Amniotic epithelial cell (primary cell): ENCODE measurements at regions not wholly inside any gene's neighbourhood (a gene's known extent, or its start where the extent isn't known, plus 50 kb on each side); places are given as distances from the start of the nearest gene placed in this dataset.

Experiments
- DNase-seq: peaks from one replicate; pipeline ENCODE4 v3.0.0-alpha.2; 2010; ENCODE audit warnings: low read depth

DNA sequence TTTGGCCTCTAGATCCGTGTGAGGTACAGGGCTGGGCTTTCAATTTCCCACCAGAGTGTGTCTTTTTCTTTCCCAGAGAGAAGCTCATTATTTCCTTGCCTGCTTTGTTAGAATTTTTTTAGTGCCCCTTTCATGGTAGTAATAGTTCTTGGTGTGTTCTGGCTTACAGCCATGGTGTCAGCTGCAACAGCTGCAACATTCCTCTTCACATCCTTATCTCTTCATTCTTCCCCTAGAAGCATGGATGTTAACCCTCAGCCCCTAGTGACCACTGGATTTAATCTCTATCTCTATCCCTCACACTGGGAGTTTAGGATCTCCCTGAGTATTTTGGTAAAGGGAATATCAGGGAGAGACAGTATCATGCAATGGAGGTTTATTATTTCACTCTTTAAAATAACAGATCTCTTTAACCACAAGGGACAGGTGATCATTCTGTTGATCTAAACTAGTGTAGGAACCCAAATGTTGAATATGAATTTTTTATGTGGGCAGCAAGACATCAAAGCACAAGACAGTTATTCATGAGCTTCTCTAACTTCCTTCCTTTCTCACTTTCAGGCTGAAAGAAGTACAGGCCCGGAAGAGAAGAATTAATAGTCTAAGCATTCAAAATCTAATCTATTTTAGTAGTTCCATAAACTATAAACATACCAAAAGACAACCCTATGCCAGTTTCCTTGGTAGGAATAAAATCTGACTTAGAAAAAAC is 160.2 kb downstream of the FAM170A start:
- peak; percentile 1 for DNase-seq

DNA sequence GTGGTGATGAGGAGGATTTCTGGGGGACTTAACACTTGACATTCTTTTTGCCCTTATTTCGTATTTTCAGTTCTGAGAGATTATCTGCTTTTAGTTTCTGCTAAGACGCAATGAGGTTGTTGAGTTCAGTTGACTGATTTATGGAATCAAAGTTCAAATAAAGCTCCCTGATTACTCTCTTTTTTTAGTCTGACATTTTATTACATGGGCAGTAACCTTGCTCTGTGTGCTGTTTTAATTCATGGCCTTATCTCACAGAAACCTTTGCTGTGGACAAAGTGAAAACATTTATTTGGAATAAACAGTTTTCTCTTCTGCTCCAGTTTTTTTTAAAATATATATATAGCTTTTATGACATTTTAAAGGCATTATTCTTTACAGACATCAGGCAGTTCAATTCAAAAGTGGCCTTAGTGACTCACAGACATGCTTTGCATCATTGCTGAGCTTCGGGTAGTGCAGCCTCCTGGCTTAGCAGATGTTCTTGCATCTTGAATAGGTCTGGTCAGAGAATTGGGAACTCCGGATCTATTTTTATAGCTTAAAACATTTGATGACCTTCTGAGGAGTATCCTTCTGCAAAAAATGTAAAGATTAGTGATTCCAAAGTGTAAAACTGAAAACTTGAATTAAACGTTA is 162.9 kb downstream of the FAM170A start:
- DNase-seq = no peak

- DNase-seq = peak; percentile 64
These were observed 166.4 kb downstream of the FAM170A start for GRCh38 chr5:119795768-119796167.

GRCh38 chr5:119801570-119801969 is 172.2 kb downstream of the FAM170A start:
- no peak for DNase-seq

DNA sequence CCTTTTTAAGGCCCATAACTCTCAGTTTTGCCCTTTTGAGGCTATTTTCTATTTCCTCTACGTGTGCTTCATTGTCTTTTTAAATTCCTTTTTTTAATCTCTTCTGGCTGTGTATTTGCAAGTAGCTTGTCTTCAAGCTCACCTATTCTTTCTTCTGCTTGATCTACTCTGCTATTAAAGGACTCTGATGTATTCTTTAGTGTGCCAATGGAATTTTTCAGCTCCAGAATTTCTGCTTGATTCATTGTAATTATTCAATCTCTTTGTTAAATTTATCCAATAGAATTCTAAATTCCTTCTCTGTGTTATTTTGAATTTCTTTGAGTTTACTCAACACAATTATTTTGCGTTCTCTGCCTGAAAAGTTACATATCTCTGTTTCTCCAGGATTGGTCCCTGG is 178.7 kb downstream of the FAM170A start:
- no peak for DNase-seq

DNA sequence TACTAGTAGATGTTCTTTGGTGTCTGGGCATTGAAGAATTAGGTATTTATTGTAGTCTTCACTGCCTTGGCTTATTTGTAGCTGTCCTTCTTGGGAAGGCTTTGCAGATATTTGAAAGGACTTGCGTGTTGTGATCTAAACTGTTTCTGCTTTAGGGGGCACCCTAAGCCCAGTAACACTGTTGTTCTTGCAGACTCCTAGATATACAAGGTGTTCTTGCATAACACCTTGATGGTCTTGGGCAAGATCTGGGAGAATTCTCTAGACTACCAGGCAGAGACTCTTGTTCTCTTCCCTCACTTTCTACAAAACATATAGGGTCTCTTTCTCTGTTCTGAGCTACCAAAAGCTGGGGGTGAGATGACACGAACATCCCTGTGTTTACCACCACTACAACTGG is 179.1 kb downstream of the FAM170A start:
- DNase-seq = peak; percentile 14

- no peak for DNase-seq
These were observed 180.9 kb downstream of the FAM170A start for GRCh38 chr5:119810217-119810616.

- no peak for DNase-seq
These were observed 182.1 kb downstream of the FAM170A start for GRCh38 chr5:119811458-119811857.

GRCh38 chr5:119814655-119815054 is 185.3 kb downstream of the FAM170A start:
- DNase-seq = no peak

GRCh38 chr5:119816055-119816454 is 186.7 kb downstream of the FAM170A start:
- no peak for DNase-seq

GRCh38 chr5:119820016-119820415 is 190.7 kb downstream of the FAM170A start:
- DNase-seq = no peak

GRCh38 chr5:119820608-119821007 is 191.2 kb downstream of the FAM170A start:
- DNase-seq = no peak

DNA sequence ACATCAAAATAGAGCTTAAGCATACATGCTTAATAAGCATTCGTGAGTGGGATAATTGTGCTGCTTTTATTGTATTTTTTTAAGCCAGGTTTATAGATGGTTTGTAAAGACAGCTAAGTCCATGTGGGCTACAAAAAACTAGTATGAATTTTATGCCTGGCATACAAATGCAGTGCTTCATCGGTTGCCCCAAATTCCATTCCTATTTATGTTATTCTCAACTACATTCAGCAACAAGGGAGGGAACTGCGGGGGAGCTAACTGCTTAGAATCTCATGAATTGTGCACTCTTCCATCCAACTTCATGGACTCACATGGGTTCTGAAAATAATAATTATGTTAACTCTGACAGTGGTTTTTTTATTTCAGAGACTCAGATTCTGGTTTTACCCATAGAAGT is 199.2 kb downstream of the FAM170A start:
- no peak for DNase-seq

DNA sequence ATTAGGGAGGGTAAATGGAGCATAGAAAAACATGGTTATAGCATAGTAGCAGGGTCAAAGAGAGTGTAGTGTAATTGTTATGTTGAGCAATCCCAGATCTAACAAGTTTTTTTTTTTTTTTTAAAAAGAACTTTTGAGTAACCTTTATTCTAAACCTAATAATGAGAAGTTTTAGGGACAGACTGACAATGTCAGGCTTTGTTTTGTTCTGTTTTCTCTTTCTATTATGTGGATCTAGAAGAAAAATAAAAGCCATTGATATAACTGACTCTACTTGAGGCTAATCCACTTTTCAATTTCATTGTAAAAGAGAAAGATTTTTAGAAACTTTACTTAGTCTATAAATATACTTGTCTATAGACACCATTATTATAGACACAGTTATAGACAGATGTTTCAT is 200.0 kb downstream of the FAM170A start:
- no peak for DNase-seq

DNA sequence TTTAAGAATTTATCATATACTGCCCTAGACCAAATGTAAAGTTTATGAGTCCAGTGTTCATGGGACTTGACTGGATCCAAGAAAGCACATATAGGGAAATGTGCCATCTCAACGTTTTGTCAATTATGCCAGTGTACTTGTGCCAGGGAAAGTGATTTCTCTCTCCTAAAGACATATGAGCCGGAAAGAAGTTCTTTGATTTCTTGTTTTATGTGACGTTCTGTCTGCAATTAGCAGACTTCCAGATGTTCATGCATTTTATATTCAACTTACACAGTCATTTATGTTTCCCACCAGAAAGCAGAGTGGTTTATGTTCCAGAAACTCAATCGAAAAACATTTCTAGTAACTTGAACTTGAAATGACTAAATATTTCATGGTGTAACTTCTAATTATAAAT is 203.8 kb downstream of the FAM170A start:
- no peak for DNase-seq

- peak; percentile 9 for DNase-seq
These were observed 210.8 kb downstream of the FAM170A start for GRCh38 chr5:119840175-119840574.

- DNase-seq = no peak
These were observed 222.8 kb downstream of the FAM170A start for GRCh38 chr5:119852140-119852539.

DNA sequence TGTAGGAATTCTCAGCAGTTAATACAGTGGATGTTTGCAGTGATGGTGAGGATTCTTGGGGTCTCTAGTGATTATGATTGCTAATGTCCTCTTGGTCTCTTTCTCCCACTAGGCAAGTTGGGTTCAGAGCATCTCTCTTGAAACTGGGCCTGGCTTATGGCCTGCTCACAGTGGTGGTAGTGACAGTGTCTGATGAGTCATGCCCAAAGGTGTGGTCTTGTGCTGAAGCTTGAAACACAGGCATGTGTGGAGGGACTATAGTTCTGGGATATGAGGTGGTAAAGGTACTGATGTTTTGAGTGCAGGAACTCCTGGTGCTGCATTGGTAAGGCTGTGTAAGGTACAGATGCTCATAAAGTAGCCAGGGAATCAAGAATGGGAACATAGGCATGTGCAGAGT is 231.1 kb downstream of the FAM170A start:
- no peak for DNase-seq

DNA sequence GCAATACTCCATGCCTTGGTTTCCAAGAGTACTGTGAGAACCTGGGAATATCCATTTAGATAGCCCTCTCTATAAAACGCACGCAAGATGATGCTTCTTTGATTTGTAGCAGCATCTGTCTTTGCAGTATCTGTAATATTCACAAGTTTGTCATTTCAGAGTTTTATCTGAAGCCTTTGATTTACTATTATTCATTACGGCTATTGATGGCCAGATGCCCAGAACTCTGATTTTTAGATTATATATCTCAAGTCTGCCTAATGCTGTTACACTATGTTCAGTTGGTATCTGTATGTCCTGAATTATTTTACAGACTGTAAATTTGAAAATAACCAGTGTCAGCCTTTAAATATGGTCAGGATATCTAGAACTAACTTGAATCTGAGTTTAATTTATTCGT is 233.3 kb downstream of the FAM170A start:
- no peak for DNase-seq

GRCh38 chr5:119864286-119864685 is 234.9 kb downstream of the FAM170A start:
- DNase-seq = no peak

- DNase-seq = no peak
These were observed 244.3 kb downstream of the FAM170A start for GRCh38 chr5:119873611-119874010.

- no peak for DNase-seq
These were observed 247.2 kb downstream of the FAM170A start for GRCh38 chr5:119876522-119876921.

- DNase-seq = peak; percentile 17
These were observed 249.4 kb downstream of the FAM170A start for GRCh38 chr5:119878712-119879111.

- no peak for DNase-seq
These were observed 250.1 kb downstream of the FAM170A start for GRCh38 chr5:119879446-119879845.
